Loucy (cell line): ENCODE measurements at regions not wholly inside any gene's neighbourhood (a gene's known extent, or its start where the extent isn't known, plus 50 kb on each side); places are given as distances from the start of the nearest gene placed in this dataset.

Source experiments
- H2AFZ ChIP-seq: fragments of 200-600 bp; sonication (generic); 2 replicates; pipeline ENCODE4 v1.6.0; 2016; ENCODE audit warnings: antibody characterized with exemption, mild to moderate bottlenecking, low read length, moderate library complexity
- H3F3A ChIP-seq: fragments of 200-600 bp; 2 replicates; pipeline ENCODE4 v1.6.0; 2016; ENCODE audit warnings: antibody characterized with exemption, low read depth, mild to moderate bottlenecking
- H3K27me3 ChIP-seq: fragments of 200-600 bp; sonication (generic); 2 replicates; pipeline ENCODE4 v1.6.1; 2014; ENCODE audit warnings: low read length, mild to moderate bottlenecking; ENCODE audit not compliant: insufficient read depth, poor library complexity, severe bottlenecking
- H3K36me3 ChIP-seq: fragments of 200-600 bp; sonication (generic); 2 replicates; pipeline ENCODE4 v1.6.1; 2016; ENCODE audit warnings: low read length; ENCODE audit not compliant: insufficient read depth
- H3K4me1 ChIP-seq: fragments of 200-600 bp; sonication (generic); 2 replicates; pipeline ENCODE4 v1.5.1; 2014; ENCODE audit warnings: low read length, mild to moderate bottlenecking; ENCODE audit not compliant: insufficient read depth, poor library complexity, severe bottlenecking
- H3K4me2 ChIP-seq: fragments of 200-600 bp; sonication (generic); 2 replicates; pipeline ENCODE4 v1.6.0; 2014; ENCODE audit warnings: antibody characterized with exemption, low read length, low read depth, mild to moderate bottlenecking; ENCODE audit not compliant: poor library complexity, severe bottlenecking
- H3K4me3 ChIP-seq: fragments of 200-600 bp; sonication (generic); 2 replicates; pipeline ENCODE4 v1.5.1; 2014; ENCODE audit warnings: low read length, mild to moderate bottlenecking, mixed read lengths; ENCODE audit not compliant: poor library complexity, severe bottlenecking
- H3K79me2 ChIP-seq: fragments of 200-600 bp; sonication (generic); 2 replicates; pipeline ENCODE4 v1.6.1; 2014; ENCODE audit warnings: low read length; ENCODE audit not compliant: insufficient read depth
- H3K9ac ChIP-seq: fragments of 200-600 bp; sonication (generic); 2 replicates; pipeline ENCODE4 v1.6.0; 2014; ENCODE audit warnings: mild to moderate bottlenecking, low read depth, low read length, moderate library complexity; ENCODE audit not compliant: poor library complexity, severe bottlenecking
- H3K9me2 ChIP-seq: fragments of 200-600 bp; sonication (generic); replicated peaks from 2 replicates; pipeline ENCODE4 v1.6.1; 2016; ENCODE audit warnings: low read depth, low read length, mixed read lengths
- H3K9me3 ChIP-seq: fragments of 200-600 bp; sonication (generic); 2 replicates; pipeline ENCODE4 v1.6.1; 2014; ENCODE audit warnings: mild to moderate bottlenecking, antibody characterized with exemption, low read length, low read depth; ENCODE audit not compliant: insufficient read depth
- H4K20me1 ChIP-seq: fragments of 200-600 bp; sonication (generic); 2 replicates; pipeline ENCODE4 v1.6.0; 2014; ENCODE audit warnings: antibody characterized with exemption, low read length, mild to moderate bottlenecking; ENCODE audit not compliant: insufficient read depth, poor library complexity, severe bottlenecking
- CTCF ChIP-seq: fragments of 200-600 bp; sonication (generic); conservative IDR thresholded peaks from 2 replicates; pipeline ENCODE4 v1.5.1; 2014; ENCODE audit warnings: mild to moderate bottlenecking, antibody characterized with exemption, low read length
- EZH2phosphoT487 ChIP-seq: fragments of 200-600 bp; IDR thresholded peaks from 2 replicates; pipeline ENCODE4 v1.6.1; 2018; ENCODE audit warnings: antibody characterized with exemption, mild to moderate bottlenecking, moderate library complexity, borderline replicate concordance

GRCh38 chr1:5140136-5140535 is 485.7 kb downstream of the AJAP1 start:
- Histone ChIP-seq H3K79me2 (no peaks in the 10 kb centered on the region), H3K36me3 (no peaks in the 10 kb centered on the region), H3K9me3 (peaks cover 5% of the 10 kb centered on the region; the same call in 1 of the 2 replicates), H3K9ac (no peak overlapping the region), H3K4me2 (no peak overlapping the region), H3K4me3 (no peak overlapping the region), H2AFZ (no peak overlapping the region), H3F3A (no peaks in the 10 kb centered on the region), H4K20me1 (no peaks in the 10 kb centered on the region), H3K4me1 (no peaks in the 10 kb centered on the region), H3K27me3 (no peaks in the 10 kb centered on the region), H3K9me2 (no peaks in the 10 kb centered on the region)
- TF ChIP-seq CTCF: no peak
- TF ChIP-seq EZH2phosphoT487: no peak

DNA sequence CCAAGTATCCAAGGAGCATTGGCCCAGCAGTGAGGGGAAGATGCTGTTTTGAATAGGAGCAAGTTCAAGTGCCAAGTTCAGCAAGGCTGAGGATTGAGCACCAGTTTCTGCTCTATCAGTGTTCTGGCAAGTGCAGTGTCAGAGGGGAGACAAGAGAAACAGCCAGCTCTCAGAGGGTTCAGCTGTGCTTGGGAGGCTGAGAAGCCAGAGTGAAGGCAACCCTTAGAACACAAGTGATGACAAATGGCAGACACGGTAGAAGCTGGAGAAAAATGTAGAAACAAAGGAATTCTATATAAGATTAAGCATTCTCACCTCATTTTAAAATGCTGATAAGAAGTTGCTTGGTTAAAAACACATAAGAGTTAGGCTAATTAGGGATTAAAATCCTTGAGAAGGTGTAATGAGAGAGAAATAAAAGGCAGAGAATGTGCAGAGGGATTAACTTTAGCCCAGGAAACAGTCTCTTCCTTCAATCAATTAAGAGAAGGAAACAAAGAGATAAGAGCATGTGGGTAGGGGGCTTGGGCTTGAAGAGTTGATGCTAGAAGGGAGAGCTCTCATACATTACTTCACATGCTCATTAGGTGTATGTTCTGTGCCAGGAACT is 475.4 kb downstream of the AJAP1 start:
- H3K9me2 ChIP-seq: no peaks in the 10 kb centered on the region
- peaks cover 6% of the 10 kb centered on the region for H3K9me3 ChIP-seq
- TF ChIP-seq CTCF (no peak), EZH2phosphoT487 (no peak)
- no peaks in the 10 kb centered on the region for H3K36me3 ChIP-seq
- no peaks in the 10 kb centered on the region for H3F3A ChIP-seq
- no peaks in the 10 kb centered on the region for H3K79me2 ChIP-seq
- H4K20me1 ChIP-seq: no peaks in the 10 kb centered on the region
- H2AFZ ChIP-seq: no peak overlapping the region
- no peak overlapping the region for H3K4me3 ChIP-seq
- no peaks in the 10 kb centered on the region for H3K27me3 ChIP-seq
- no peak overlapping the region for H3K9ac ChIP-seq
- H3K4me2 ChIP-seq: no peak overlapping the region
- H3K4me1 ChIP-seq: no peaks in the 10 kb centered on the region

DNA sequence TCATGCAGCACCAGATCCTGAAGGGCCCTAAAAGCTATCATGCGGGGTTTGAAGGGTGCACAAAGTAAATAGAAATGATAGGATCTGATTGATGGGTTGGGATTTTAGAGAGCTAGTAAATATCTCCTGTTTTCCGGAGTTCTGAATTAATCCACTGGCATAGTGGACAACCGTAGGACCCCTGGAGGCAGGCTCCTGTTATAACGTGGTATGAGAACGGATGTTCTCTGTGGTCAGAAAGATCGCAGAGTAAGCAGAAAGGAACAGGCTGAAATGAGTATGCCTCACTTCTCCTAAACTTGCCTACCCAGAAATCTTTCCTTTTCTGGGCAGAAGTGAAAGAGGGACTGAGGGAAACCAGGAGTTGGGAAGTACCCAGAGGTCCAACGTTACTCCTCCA is 470.8 kb downstream of the AJAP1 start:
- Histone ChIP-seq H3K79me2 (no peaks in the 10 kb centered on the region), H3K36me3 (no peaks in the 10 kb centered on the region), H3K4me2 (no peak overlapping the region), H2AFZ (no peak overlapping the region), H4K20me1 (no peaks in the 10 kb centered on the region), H3K9ac (no peak overlapping the region), H3K4me1 (no peaks in the 10 kb centered on the region), H3K9me3 (peaks cover 6% of the 10 kb centered on the region), H3K9me2 (no peaks in the 10 kb centered on the region), H3K4me3 (no peak overlapping the region), H3K27me3 (no peaks in the 10 kb centered on the region), H3F3A (no peaks in the 10 kb centered on the region)
- TF ChIP-seq CTCF (no peak), EZH2phosphoT487 (no peak)
